Uterus (tissue), 2 donors: ENCODE measurements at regions not wholly inside any gene's neighbourhood (a gene's known extent, or its start where the extent isn't known, plus 50 kb on each side); places are given as distances from the start of the nearest gene placed in this dataset.

Experiments used
- POLR2A ChIP-seq, 2 donors: fragments of 450-650 bp; IDR thresholded peaks; one replicate each; pipeline ENCODE4 v1.6.1; 2016; ENCODE audit warnings: antibody characterized with exemption in 2 of 2, mild to moderate bottlenecking in 1 of 2, moderate library complexity in 1 of 2
- TF ChIP-seq, protein P1 (sequence below), 4 experiments: fragments of 200-600 bp in 2 of 4; fragments of 450-650 bp in 2 of 4; sonication (generic) in 2 of 4; IDR thresholded peaks; one replicate each; pipeline ENCODE4 v1.5.1; 2016 to 2019; ENCODE audit warnings: antibody characterized with exemption in 4 of 4, mild to moderate bottlenecking in 2 of 4, moderate library complexity in 1 of 4

DNA sequence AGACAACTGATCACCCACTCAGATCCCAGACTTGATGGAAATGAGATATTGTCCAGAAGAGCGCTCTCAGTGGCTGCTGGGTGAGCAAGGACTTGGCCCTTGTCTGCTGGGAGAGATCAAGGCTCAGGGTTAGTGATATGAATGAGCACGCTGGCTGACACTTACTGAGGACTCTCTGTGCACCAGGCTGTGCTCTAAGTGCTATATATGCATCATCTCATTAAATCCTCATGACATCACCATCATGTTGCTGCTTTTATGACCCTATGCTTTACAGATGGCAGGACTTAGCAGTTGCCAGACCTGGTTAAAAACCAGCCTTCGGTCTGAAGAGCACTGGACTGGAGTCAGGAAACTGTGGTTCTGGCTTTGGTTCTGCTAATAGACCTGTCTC lies 260.9 kb downstream of the VRK1 start:
- TF ChIP-seq, protein P1, sequence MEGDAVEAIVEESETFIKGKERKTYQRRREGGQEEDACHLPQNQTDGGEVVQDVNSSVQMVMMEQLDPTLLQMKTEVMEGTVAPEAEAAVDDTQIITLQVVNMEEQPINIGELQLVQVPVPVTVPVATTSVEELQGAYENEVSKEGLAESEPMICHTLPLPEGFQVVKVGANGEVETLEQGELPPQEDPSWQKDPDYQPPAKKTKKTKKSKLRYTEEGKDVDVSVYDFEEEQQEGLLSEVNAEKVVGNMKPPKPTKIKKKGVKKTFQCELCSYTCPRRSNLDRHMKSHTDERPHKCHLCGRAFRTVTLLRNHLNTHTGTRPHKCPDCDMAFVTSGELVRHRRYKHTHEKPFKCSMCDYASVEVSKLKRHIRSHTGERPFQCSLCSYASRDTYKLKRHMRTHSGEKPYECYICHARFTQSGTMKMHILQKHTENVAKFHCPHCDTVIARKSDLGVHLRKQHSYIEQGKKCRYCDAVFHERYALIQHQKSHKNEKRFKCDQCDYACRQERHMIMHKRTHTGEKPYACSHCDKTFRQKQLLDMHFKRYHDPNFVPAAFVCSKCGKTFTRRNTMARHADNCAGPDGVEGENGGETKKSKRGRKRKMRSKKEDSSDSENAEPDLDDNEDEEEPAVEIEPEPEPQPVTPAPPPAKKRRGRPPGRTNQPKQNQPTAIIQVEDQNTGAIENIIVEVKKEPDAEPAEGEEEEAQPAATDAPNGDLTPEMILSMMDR (IDR thresholded peaks at IDR 0.05): no peak
- TF ChIP-seq POLR2A (IDR thresholded peaks at IDR 0.05): no peak
